ENCODE measurements at regions not wholly inside any gene's neighbourhood (a gene's known extent, or its start where the extent isn't known, plus 50 kb on each side); places are given as distances from the start of the nearest gene placed in this dataset.

DNA sequence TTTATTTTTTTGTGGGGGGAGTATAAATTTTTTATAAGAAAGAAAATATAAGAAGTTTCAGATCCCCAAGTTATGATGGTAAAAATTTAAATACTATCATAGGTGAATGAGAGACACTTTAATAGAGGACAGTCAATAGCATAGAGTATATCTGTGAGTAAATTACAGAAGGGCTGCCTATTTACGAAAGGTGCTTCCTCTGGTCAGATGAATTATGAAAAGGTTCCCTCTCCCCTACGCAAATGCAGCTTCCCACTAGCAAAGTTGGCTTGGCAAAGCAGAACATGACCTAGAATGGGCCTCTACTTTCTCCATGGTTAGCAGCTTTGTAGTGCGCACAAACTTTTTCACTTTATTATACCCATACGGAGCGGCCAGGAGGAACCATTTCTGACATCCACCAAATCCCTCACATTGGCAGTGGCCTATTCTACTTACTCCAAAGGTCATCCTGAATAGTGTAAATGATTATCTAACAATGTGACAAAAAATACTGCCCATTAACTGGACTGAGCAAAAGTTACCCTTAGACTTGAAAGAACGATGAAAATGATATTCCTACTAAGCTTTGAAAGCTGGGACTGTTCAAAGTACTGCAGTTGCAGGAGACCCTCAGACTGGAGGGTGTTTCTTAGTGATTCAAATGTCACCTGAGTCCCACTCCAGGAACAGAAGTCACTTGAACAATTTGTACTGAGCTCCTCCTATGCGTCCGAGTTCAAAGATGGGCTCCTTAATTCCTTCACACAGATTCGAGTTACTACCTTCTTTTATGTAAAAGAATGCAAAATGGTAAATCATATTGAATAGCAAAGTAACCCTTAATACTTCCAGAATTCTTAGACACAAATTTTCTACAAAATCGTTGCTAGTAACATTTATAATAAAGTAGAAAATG lies 148.5 kb downstream of the NOL4 start:
- no peak for DNase-seq

DNA sequence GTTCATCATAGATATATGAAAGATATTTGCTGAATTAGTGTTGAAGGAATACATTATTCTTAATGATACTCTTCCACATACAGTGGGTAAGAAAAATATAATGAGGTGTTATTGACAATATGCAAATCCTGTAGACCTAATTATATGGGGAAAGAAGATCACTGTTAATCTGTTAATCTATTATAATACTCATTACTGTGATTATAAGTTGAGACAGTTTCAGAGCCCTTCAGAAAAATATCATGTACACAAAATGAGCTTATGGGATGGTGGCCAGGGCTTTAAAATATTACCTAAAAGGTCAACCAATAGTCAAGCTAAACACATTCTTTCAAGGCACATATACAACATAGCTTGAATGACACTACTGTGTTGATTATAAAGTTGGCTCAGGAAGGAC lies 163.5 kb downstream of the NOL4 start:
- DNase-seq: no peak

DNA sequence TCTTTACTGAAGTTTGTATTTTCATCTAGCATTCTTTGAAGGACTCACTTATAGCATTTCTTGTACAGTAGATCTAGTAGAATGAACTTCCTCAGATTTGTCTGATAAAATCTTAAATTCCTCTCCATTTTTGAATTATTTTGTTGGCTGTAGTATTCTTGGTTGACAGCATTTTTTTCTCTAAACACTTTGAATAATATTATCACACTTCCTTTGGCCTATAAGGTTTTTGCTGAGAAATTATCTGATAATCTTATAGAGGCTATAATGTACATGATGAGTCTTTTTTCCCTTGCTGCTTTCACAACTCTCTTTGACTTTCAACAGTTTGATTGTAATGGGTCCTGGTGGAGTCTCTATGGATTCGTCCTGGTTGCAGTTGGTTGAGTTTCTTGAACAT lies 169.5 kb downstream of the NOL4 start:
- DNase-seq: no peak

DNA sequence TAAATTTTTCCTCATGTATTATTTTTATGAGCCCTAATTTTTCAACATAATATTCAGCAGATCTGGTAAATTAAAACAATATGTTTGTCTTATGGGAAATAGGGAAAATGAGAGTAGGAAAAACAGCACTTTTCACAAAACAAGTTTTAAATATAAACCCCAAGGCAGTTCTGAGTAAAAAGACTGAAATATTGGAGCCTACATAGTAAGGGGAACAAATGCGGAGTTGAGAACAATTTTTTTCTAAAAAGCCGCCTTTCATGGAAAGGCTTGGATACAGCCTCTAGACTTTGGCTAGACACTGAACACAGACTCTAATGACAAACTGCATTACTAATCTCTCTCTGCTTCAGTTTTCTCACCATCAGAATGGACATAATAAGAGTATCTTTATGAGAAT lies 174.1 kb downstream of the NOL4 start:
- no peak for DNase-seq

DNA sequence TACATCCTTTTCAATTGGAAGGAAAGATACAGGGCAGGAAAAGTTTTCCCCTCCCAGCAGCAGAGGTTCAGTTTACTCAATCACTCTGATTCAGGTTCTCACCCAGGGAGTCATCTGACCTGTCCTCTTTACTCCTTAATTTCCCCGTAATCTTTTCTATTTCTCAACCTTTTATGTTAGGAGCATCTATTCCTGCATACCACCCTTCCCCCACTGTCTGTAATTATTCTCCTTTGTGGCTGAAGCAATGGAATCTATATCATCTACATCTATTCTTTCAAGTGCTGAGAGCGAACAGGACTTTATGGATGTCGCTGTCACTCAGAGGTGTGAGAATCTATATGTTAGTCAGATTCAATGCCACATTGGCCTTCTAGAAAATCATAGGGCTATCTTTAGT lies 175.2 kb downstream of the NOL4 start:
- DNase-seq: no peak

DNA sequence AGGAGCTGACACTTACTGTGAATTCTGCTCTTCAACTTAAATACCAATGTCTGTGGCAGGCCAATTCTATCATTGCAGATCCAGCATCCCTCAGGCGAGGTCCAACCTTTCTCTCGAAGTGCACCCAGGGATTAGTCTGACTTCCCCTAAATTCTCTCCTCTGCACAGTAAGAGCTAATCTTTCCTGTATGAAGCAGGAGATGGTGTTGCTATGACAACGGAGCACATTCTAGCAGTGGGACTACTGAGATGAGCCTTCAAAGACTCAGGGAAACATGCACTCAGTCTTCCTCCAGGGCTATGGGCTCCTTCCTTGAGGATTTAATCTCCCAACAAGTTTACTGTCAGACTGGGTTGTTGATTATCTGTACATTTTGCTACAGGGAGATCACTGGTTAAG lies 176.3 kb downstream of the NOL4 start:
- peak; percentile 42 for DNase-seq

DNA sequence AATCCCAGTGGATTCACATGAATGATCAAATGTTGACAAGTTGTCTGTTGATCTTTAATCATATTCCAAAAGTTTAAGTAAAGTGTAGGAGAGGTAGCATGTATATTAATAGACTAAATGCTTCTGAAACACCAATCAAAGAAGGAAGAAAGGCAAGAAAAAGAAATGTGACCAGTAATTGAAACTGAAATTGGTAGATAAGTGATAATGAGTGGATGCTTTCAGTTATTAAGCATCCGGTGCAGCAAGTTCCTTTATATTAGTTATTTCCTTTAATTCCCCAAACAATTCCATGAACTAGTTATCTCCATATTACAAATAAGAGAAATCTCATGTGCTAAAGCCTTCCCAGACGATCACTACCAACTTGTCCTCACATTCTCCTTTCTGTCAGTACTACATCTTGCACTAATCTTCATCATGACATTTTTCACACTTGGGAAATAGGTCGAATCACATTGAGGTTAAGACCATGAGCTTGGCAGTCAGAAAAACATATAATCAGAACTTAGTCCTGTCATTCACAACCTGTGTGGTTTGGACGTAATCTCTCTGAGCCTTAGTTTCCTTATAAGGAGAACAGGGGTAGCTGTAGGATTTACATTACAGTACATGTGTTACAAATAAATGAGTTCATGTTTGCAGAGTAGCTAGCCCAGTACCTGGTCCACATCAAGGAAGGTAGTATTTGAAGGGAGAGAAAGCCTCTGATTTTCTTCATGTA lies 182.1 kb downstream of the NOL4 start:
- DNase-seq: no peak

DNA sequence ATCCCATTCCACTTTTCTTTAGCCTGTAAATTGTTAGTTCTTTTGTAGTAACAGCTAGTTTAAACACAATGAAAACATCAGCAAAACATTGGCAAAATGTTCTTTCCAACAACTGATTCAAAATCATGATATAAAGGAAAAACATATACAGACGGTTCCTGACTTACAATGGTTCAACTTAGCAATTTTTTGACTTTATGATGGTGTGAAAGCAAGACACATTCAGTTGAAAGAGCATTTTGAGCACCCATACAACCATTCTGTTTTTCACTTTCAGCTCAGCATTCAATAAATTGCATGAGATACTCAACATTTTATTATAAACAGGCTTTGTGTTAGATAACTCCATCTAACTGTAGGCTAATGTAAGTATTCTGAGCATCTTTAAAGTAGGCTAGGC lies 185.1 kb downstream of the NOL4 start:
- DNase-seq: no peak

DNA sequence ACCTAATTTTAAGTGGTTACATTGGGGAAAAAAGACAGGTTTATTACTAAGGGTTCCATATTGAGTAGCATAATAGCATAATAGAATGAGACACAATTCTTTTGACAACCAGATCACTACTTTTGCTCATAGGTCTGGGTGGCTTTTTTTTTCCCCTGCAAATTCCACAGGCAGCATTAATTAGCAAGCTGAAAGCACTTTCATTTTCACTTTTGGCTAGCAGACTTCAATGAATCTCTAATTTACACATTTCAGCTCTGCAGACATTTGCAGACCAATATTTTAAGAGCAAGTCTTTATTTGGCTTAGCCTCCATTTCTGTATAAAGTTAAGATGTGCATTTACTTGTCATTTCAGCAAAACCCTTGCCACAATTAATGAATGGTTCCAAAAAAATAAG lies 185.5 kb downstream of the NOL4 start:
- DNase-seq: no peak

DNA sequence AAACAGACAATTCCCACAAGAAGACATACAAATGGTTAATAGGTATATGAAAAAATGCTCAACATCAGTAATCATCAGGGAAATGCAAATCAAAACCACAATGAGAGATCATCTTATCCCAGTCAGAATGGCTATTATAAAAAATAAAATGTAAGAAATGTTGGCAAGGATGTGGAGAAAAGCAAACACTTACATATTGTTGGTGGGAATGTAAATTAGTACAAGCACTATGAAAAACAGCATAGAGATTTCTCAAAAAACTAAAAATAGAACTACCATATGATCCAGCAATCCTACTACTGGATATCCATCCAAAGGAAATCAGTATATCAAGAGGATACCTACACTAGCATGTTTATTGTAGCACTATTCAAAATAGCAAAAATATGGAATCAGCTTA lies 186.6 kb downstream of the NOL4 start:
- no peak for DNase-seq

DNA sequence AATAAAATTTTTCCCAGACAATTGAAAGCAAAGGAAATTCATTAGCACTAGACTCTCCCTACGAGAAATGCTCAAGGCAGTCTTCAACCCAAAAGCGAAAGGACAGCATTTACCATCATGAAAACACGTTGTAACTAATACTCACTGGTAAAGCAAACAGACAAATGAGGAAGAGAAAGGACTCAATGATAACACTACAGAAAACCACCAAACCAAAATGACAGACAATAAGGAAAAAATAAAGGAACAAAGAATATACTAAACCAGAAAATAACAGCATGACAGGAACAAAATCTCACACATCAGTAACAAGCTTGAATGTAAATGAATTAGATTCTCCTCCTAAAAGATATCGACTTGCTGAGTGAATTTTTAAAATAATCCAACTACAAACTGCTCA lies 190.7 kb downstream of the NOL4 start:
- no peak for DNase-seq

DNA sequence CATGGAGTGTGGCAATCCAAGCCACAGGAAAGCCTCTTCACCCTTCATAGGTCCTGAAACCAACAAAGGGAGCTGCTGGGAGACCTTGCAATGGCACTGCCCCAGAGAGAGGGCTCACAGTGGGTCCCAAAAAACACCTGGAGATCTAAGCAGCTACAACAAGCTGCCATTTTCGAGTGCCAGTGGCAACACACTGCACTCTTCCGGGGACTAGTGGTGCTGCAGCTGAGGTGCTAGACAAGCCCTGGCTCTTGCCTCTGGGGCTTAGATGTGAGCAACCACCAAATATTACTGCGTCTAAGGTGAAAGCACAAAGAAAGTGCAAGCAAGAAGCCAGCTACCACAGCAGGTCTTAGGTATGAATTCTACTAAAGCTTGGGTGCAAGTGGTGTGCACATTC lies 192.9 kb downstream of the NOL4 start:
- peak; percentile 32 for DNase-seq

DNA sequence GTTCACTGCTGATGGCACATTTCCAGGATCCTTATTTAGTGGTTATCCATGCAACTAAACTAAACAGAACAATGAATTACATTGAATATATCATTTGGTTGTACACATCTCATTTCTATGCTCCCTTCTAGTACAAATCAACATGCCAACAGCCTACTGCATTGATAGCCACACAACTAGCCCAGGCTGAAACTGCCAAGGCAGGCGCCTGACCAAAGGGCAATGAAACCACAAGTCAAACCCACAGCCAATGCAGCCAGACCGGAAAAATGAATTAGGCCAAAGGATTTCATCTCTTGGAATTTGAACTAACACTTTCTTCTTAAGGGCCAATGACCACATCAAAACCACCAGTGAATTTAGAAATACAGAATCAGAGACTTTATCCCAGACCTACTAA lies 196.4 kb downstream of the NOL4 start:
- no peak for DNase-seq

DNA sequence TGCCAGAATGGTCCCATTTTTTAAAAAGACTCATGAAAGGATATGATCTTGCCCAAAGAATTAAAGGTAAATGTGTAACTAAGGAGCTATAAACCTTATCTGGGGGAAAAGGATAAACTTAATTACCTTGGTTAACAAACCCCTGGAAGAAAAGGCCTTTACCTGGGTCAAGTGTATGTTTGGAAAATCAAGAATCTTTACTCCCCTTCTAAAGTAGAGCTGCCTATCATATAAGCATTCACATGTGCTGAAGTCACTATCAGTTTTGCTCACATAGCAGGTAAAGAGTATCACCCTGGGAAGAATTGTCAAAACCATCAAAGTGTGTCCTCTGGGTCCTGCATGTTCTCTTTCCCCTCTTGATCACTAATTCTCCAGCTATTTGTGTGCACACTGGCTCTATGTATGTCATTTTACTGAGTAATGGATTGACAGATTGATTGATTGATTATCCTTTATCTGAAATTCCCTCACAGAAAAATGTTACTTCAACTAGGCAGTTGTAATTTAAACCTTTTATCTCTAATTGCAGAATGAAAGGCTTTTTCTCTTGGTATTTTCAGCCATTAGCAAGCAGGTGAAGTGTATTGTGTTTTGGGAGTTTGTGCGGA lies 199.4 kb downstream of the NOL4 start:
- DNase-seq: no peak

DNA sequence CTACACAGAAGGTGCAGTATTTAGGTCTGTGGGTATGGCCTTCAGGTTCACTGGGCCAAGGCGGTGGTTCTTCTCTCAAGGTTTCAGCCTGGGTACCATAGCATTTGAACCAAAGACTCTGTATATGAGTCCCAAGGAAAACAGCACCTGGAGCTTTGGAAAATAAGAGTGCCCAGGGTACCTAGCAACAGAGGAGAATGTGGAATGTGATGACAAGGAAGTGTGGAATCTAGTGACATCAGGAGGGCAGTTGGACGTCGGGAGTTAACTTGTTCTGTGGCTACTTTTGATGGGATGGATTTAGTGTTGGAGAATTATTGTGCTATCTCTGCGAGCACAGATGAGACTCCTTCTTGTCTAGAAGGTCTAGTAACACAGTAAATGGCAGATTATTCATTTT lies 201.2 kb downstream of the NOL4 start:
- no peak for DNase-seq

DNA sequence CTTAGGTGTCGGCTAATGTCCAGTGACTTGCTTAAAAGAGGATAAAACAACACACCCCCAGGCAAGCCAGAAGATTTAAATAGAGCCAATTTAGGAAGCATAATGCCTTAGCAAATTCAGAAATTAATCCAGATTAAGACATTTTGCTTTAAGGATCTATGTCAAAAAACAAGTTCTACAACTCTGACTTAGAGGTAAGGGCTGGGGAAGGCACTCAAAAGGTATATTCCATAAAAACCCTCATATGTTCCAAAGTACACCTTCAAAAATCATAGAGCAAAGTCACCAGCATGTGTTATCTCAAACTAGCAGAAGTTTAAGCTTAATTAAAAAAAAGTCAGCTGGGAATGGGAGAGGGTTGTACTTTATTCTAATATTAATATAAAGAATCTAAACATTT lies 206.4 kb downstream of the NOL4 start:
- DNase-seq: no peak

DNA sequence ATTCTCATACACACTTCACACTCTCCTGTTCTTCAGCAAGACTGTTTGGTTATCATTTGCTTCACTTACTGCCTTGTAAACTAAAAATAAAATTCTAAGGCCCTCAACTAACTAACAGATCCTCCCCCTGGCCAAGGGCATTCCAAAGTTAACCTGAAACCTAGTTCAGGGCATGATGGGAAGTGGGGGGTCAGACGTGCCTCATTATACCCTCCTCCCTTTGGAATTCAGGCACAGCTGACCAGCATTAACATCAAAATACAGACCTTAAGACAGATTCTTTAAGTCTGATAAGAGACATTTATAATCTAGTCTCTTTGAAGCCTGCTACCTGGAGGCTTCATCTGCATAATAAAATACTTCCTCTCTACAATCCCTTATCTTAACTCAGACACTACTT lies 221.0 kb downstream of the NOL4 start:
- no peak for DNase-seq

DNA sequence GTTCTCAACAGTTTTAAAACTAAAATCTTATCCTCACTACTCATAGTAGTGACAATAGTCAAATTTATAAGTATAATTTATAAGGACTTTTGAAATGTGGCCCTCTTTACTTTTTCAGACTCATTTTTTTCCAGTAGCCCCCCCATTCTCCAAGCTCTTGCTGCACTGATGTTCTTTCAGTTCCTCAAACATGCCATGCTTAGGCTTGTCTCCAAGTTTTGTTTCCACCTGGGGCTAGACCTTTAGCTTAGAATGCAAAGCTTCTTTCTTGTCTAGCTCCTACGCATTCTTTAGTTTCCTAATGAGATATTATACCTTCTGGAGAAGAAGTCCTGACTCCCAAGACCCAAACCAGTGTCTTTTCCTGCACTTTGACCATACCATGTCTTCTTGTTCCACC lies 222.6 kb downstream of the NOL4 start:
- no peak for DNase-seq

DNA sequence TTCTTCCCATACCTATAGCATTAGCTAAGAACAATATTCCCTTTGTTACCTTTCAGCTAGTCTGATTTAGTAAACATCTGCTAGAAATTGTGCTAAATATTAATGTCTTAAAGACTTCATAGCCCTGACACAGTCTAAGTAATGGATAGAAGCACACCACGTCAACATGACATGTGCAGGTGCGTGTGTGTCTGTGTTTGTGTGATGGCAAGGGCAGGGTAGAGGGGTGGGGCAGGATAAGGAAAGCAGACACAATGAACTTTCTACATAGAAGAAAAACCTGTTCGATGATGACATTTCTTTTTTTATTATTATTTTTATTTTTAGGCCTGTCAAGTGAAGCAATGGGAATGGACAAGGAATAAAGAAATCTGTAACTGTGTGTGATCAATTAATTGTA lies 223.3 kb downstream of the NOL4 start:
- DNase-seq: no peak

DNA sequence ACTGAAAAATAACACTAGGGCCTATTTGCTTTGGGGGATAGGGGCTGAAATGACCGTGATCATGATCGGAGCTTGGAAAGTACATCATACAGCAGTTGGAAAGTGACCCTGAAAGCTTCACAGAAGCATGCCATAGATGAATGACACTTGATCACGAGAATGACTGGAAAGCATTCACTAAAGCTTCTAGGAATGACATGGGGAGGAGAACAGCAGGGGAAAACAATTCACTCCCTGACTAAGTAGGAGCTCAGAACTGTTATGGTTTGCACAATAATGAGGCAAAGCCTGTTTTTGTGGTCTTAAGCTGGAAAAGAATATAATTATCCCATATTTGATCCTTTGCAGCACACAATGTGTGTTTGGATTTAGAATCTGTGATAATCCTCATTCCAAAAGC lies 237.5 kb downstream of the NOL4 start:
- DNase-seq: no peak

DNA sequence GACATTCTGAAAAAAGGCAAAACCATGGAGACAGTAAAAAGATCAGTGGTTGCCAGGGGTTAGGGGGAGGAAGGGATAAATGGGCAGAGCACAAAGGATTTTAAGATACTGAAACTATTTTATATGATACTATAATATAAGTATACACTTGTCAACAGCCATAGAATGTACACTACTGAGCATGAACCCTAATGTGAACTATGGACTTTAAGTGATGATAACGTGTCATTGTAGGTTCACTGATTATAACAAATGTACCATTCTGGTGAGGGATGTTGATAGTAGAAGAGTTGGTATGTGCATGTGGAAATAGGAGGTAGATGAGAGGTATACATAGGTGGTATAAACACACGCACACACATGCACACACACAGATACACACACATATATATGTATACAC lies 241.6 kb downstream of the NOL4 start:
- no peak for DNase-seq

DNA sequence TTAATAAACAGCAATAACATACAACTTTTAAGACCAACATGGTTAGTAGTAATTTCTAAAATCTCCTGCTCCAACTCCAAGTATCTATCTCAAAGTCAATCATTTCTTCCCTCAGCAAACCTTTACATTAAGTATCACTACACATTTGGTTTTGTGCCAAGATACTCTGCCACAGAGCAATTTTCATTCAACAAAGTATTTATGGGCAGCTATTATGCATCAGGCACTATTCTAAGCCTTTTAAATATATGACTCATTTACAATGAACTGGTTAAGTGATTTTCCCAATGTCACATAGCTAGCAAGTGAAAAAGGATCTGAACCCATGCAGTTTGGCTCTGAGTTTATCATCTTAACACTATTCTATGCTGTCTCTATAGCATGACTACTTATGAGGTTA lies 264.3 kb downstream of the NOL4 start:
- DNase-seq: peak; percentile 35

DNA sequence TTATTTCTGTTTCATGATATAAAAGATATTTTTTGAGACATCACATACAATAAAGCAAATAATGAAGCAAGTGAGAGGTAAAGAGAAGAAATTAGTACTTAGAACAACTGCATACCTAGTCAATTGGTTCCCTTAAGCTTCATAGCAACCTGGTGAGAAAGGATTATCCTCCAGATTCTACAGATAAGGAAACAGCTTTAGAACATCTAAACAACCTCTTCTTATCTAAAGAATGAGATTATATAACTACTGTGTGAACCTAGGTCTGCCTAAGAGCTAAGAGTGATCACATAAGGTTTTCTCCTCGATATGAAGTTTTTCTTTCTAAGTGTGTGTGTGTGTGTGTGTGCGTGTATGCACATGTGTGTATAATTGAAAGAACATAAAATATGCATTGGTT lies 265.1 kb downstream of the NOL4 start:
- peak; percentile 25 for DNase-seq

DNA sequence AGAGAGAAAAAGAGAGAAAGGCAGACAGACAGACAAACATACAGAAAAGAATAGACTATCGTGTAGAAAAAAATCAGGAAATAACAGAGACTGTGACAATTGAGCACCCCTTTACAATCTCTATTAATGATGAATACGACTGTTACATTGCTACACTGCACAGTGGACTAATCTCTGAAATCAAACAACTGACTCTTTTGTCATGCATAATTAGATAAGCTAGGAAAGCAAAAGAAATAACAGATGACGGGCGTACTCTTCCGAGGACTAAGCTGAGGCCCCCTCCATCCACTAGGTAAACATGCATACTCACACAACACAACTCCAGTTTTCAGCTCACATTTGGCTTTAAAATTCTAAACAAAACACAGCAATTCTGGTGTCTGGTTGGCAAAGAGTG lies 267.0 kb downstream of the NOL4 start:
- peak; percentile 84 for DNase-seq
